HG03095 (cell line): ENCODE measurements at regions not wholly inside any gene's neighbourhood (a gene's known extent, or its start where the extent isn't known, plus 50 kb on each side); places are given as distances from the start of the nearest gene placed in this dataset.
"Not testable (repeated sequence)": the region's sequence is repeated elsewhere in the genome, so short reads cannot be mapped to it uniquely, and the experiment has no call there.

Experiments used
- ATAC-seq: cut with Tn5 transposase; IDR thresholded peaks from one replicate; pipeline ENCODE4 v1.9.1; 2021; ENCODE audit warnings: moderate library complexity; ENCODE audit not compliant: unreplicated experiment

GRCh38 chr3:124043023-124043422 is 51.1 kb upstream of the ROPN1 start:
- no peak for ATAC-seq

GRCh38 chr3:124044956-124045355 is 53.0 kb upstream of the ROPN1 start:
- ATAC-seq, result no peak

GRCh38 chr3:124048967-124049798 is 57.3 kb upstream of the ROPN1 start:
- ATAC-seq, result no peak

GRCh38 chr3:124051636-124052035 is 59.7 kb upstream of the ROPN1 start:
- ATAC-seq, result no peak

GRCh38 chr3:124053871-124054270 is 61.9 kb upstream of the ROPN1 start:
- ATAC-seq, result no peak

GRCh38 chr3:124056846-124057245 is 64.9 kb upstream of the ROPN1 start:
- no peak for ATAC-seq

- ATAC-seq, result no peak
Observed at GRCh38 chr3:124057420-124057819, 65.5 kb upstream of the ROPN1 start.

GRCh38 chr3:124059580-124059979 is 67.7 kb upstream of the ROPN1 start:
- no peak for ATAC-seq

GRCh38 chr3:124063197-124063909 is 71.4 kb upstream of the ROPN1 start:
- no peak for ATAC-seq

GRCh38 chr3:124064050-124064449 is 72.1 kb upstream of the ROPN1 start:
- ATAC-seq, result no peak

GRCh38 chr3:124066543-124066942 is 74.6 kb upstream of the ROPN1 start:
- ATAC-seq, result not testable (repeated sequence)

GRCh38 chr3:124069706-124070105 is 77.8 kb upstream of the ROPN1 start:
- not testable (repeated sequence) for ATAC-seq

- not testable (repeated sequence) for ATAC-seq
Observed at GRCh38 chr3:124075090-124075489, 83.2 kb upstream of the ROPN1 start.

- no peak for ATAC-seq
Observed at GRCh38 chr3:124075753-124076152, 83.8 kb upstream of the ROPN1 start.

- no peak for ATAC-seq
Observed at GRCh38 chr3:124076235-124076634, 84.3 kb upstream of the ROPN1 start.

GRCh38 chr3:124078953-124079911 is 87.3 kb upstream of the ROPN1 start:
- ATAC-seq, result no peak

GRCh38 chr3:124079912-124080276 is 88.0 kb upstream of the ROPN1 start:
- no peak for ATAC-seq

GRCh38 chr3:124082343-124082742 is 90.4 kb upstream of the ROPN1 start:
- no peak for ATAC-seq

GRCh38 chr3:124084022-124084881 is 92.3 kb upstream of the ROPN1 start:
- no peak for ATAC-seq

- no peak for ATAC-seq
Observed at GRCh38 chr3:124088801-124089200, 96.9 kb upstream of the ROPN1 start.
